IPS-NIHi7 (cell line): ENCODE measurements at regions not wholly inside any gene's neighbourhood (a gene's known extent, or its start where the extent isn't known, plus 50 kb on each side); places are given as distances from the start of the nearest gene placed in this dataset.
A peak's percentile ranks its signal among the peaks of the same experiment; 100 is the strongest.

Experiments
- DNase-seq: peaks from one replicate; pipeline ENCODE4 v3.0.0; 2012; ENCODE audit warnings: mixed read lengths; ENCODE audit errors: extremely low spot score

- no peak for DNase-seq
These were observed 95.4 kb upstream of the INSIG1 start for GRCh38 chr7:155202106-155202871.

DNA sequence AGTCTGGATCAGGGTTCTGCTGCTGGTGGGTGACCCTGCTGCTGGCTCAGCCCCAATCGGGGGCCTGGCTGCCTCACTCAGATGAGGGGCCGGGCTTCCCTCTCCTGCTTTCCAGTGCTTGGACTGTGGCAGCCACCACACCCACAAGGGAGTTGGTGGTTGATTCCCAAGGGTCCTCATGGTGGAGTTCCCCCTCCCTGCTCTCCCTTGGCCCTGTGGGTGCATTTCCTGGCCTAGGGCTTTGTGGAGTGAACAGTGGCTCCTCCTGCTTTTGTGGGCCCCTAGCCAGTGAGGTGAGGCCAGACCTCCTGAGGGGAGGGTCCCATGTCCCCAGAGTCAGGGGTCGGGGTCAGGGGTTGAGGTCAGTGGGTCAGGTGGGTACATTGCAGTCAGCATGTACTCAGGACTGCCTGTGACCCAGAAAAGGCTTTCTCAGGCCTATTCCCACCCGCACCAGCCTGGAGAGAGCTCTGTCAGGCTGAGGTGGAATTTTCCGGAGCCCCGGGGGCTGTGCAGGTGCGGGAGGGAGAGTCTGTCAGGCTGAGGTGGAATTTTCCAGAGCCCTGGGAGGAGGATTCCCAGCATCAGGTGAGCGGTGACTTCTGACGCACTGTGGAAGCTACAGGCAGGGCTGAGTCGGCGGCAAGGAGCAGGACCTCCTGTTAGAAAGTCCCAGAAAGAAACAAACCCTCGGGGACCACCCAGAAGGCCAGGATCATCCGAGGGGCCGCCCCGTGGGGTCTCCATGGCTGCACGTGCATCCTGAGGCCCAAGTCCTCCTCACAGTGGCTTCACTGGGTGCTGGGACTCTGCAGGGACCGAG, 94.4 kb upstream of the INSIG1 start:
- DNase-seq: no peak

- no peak for DNase-seq
These were observed 93.6 kb upstream of the INSIG1 start for GRCh38 chr7:155203882-155204691.

DNA sequence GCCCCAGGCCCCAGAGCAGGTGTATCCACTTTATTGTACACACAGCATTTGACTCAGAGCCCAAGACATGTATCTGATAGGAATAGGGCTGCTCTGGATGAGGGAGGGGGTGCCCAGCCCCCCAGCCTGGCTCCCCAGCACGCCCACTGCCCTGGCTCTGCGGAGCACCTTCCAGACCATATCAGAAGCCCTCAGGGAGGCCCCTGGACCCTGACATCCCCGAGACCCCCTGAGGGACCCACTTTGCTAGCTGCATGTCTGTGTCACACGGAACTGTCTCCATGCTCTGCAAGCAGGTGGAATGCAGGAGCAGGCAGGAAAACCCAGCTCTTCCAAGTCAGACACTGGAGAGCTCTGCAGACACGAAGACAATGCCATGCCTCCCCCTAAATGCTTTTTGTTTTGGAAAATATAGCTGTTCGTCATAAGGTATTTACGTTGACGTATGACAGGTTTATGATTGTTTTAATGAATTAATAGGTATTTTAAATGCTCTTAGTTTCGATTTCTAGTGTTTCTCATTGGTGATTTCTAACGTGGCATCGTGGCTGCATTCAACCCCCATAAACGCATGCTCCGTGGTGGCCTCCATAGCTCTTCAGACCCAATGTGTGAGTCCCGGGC, 92.8 kb upstream of the INSIG1 start:
- no peak for DNase-seq

GRCh38 chr7:155205368-155206317, 92.0 kb upstream of the INSIG1 start:
- DNase-seq: peak; percentile 72

DNA sequence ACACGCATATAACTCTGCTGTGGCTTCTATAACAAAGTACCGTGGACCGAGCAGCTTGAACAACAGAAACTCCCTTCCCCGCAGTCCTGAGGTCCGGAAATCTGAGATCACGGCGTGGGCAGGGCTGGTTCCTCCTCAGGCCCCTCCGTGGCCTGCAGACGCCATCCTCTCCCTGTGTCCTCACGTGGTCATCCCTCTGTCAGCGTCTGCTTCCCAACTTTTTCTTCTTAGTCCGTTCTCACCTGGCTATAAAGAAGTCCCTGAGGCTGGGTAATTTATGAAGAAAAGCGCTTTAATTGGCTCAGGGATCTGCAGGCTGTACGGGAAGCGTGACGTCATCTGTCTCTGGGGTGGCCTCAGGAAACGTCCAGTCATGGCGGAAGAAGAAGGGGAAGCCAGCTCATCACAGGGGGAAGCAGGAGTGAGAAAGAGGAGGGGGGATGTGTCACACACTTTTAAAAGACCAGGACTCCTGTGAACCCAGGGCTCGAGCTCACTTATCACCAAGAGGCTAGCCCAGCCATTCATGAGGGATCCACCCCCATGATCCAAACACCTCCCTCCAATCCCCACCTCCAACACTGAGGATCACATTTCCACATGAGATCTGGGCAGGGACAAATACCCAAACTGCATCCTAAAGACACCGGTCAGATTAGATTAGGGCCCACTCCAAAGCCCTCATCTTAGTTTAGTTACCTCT, 91.2 kb upstream of the INSIG1 start:
- DNase-seq: no peak

DNA sequence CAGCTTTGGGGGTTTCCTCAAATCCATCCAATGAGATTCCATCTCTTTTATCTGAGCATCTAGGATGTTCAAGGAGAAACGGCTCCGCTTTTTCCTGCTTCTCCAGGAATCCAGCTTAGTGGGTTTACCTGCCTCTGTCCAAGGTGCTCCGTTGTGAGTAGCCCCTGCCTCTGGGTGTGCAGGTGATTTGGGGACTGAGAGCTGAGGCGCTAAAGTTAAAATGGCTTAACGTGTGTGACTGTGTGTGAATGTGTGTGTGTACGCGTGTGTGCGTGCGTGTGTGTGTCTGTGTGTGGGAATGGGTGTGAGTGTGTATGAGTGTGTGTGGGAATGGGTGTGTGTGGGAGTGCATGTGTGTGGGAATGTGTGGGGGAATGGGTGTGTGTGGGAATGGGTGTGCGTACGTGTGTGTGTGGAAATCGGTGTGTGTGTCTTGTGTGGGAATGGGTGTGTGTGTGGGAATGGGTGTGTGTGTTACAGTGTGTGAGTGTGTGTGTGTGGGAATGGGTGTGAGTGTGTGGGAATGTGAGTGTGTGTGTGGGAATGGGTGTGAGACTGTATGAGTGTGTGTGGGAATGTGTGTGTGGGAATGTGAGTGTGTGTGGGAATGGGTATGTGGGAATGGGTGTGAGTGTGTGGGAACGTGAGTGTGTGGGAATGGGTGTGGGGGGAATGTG, 90.2 kb upstream of the INSIG1 start:
- no peak for DNase-seq

- DNase-seq: no peak
These were observed 88.8 kb upstream of the INSIG1 start for GRCh38 chr7:155208681-155209477.

DNA sequence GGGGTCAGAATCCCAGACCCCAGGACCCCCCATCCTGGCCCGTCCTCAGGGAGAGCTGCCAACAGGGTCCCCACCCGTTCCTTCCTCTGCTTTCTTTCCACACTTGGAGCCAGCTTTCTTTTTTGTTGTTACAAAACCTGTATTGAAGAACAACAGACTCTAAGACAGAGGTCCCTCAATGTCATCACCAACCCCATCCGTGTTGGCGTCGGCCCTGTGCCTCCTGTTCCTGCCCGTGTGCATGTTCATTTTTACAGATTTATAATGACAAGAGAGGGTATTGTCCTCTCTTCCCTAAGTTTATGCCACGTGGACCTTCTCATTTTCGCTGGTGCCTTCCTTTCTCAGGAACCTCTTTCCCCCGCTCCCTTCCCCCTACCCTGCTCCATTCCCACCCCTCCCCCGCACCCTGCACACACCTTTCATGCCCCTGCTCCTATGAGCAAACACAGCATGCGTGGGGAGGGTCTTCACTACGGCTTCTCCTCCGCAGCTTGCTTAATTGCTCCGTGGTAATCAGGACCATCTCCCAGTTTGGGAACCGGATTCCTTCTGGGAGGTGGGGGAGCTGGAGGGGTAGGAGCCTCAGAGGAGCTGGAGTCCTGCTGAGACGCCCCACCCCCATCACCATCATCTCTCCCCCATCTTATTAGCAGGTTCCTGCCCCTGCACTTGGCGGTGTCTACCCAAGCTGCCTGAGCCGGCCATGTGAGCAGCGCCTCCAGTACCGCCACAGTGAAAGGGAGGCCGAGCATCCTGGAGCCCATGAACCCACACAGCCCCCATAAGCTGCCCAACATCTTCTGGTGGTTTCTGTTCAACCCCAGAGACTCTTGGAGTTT, 88.0 kb upstream of the INSIG1 start:
- no peak for DNase-seq

GRCh38 chr7:155210356-155210755, 87.3 kb upstream of the INSIG1 start:
- DNase-seq: no peak

- DNase-seq: no peak
These were observed 86.5 kb upstream of the INSIG1 start for GRCh38 chr7:155211173-155211572.

DNA sequence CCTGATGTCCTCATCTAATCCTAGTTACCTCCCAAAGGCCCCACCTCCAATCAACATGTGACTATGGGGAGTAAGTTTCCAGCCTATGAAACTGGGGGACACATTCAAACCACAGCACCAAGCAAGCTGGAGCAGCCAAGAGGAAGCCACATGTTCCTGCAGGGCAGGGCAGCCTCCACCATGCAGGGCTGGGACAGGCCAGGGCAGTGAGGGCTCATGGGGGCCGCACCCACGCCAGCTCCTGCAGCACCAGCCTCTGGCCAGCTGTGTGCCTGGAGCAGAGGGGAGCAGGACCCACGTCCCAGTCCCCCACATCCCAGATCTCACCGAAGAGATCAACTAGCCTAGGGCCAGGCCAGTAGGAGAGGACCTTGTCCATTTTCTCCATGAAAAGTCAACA, 85.9 kb upstream of the INSIG1 start:
- no peak for DNase-seq

DNA sequence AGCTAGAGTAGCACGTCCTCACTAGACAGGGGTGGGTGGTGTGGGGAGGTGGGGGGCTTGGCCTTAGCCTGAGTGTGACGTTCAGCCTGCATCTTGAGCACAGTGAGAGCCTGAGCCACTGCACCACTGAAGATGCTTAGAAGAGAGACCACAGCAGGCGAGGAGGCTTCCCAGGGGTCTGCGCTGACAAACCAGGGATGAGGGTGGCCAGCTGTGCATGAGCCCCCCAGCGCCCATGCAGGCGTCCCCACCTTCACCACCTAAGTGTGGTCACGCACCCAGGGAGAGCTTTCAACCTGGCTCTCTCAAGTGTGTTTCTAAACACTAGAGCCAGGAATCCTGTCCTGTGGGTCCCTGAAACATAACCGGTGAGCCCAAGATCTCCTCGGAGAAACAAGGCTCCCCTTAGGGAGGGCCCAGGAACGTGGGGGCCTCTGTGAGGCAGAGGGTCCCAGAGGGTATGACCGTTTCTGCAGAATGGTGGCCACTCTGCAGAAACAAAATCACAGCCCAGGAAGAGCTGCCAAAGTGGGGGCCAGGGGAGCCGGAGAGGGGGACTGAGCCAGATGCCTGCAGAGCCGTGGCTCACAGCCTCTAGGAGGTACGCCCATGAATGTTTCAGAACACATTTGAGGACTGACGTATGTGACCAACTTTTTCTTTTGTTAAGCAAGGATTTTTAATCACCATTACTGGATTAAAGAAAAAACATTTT, 85.2 kb upstream of the INSIG1 start:
- DNase-seq: no peak

- DNase-seq: no peak
These were observed 84.3 kb upstream of the INSIG1 start for GRCh38 chr7:155213385-155213784.

DNA sequence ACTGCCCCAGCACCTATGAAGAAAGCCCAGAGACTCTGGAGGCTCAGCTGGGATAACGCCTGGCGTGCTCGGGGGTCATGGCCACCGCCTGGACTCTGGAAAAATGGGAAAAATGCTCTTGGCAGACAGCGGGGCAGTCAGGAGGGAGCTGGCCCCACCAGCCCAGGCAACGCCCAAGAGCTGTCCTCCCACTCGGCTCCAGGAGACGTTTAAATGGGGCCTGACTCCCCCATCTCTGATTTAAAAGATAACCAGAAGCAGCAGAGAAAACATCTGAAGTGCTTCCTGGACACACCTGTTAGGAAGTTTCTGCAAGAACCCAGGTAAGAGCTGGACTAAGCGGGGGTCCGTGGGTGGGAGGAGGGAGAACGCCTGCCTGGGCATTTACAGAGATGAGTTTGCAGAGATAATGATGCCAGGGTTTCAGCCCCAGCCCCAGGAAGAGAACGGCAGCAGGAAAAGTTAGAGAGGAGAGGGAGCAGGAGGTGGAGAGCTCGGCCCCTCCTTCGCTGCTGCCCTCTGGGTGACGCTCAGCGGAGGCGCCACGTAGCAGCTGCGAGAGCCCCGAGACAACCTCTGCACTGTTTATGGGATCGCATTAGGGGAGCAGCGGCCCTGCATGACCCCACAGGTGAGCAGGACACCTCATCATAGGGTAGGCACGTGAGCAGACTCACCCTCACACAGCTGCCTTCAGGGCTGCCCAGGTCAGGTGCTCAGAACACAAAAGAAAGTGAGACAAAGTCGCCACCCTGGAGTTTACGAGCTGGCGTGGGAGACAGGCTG, 83.5 kb upstream of the INSIG1 start:
- no peak for DNase-seq
